H9 (cell line): ENCODE measurements at regions not wholly inside any gene's neighbourhood (a gene's known extent, or its start where the extent isn't known, plus 50 kb on each side); places are given as distances from the start of the nearest gene placed in this dataset.

Experiments used
- DNase-seq: peaks from one replicate; pipeline ENCODE4 v3.0.0-alpha.2; 2017
- H2AFZ ChIP-seq: one replicate; pipeline ENCODE4 v1.6.1; 2013; ENCODE audit warnings: mild to moderate bottlenecking, low read length, control low read depth, moderate library complexity
- H2AK5ac ChIP-seq: 2 replicates; pipeline ENCODE4 v1.6.1; 2013; ENCODE audit warnings: low read length, control low read depth, mixed read lengths; ENCODE audit not compliant: insufficient read length
- H2BK120ac ChIP-seq: one replicate; pipeline ENCODE4 v1.6.1; 2013; ENCODE audit warnings: low read depth, mild to moderate bottlenecking, low read length, control low read depth, inconsistent platforms; ENCODE audit not compliant: poor library complexity, severe bottlenecking
- H2BK12ac ChIP-seq: 2 replicates; pipeline ENCODE4 v1.6.1; 2013; ENCODE audit warnings: low read length, control low read depth, mixed read lengths, low read depth; ENCODE audit not compliant: insufficient read length
- H2BK15ac ChIP-seq: 2 replicates; pipeline ENCODE4 v1.6.1; 2013; ENCODE audit warnings: low read depth, low read length, control low read depth
- H2BK20ac ChIP-seq: one replicate; pipeline ENCODE4 v1.6.1; 2013; ENCODE audit warnings: low read depth, mild to moderate bottlenecking, low read length, control low read depth, inconsistent platforms; ENCODE audit not compliant: poor library complexity, severe bottlenecking
- H2BK5ac ChIP-seq: 2 replicates; pipeline ENCODE4 v1.6.1; 2013; ENCODE audit warnings: low read length, control low read depth, mixed read lengths; ENCODE audit not compliant: insufficient read length
- H3K14ac ChIP-seq: 2 replicates; pipeline ENCODE4 v1.6.1; 2013; ENCODE audit warnings: low read length, control low read depth; ENCODE audit not compliant: insufficient read depth
- H3K18ac ChIP-seq: 2 replicates; pipeline ENCODE4 v1.6.1; 2013; ENCODE audit warnings: low read depth, mild to moderate bottlenecking, mixed read lengths, low read length, control low read depth; ENCODE audit not compliant: insufficient read length
- H3K23ac ChIP-seq: 2 replicates; pipeline ENCODE4 v1.6.1; 2013; ENCODE audit warnings: low read length, control low read depth, mixed read lengths, low read depth; ENCODE audit not compliant: insufficient read length
- H3K23me2 ChIP-seq: 2 replicates; pipeline ENCODE4 v1.6.1; 2013; ENCODE audit warnings: low read depth, mild to moderate bottlenecking, mixed read lengths, low read length, control low read depth; ENCODE audit not compliant: insufficient read length, poor library complexity, severe bottlenecking
- H3K27ac ChIP-seq: 2 replicates; pipeline ENCODE4 v1.5.1; 2013; ENCODE audit warnings: low read length, control low read depth, mixed read lengths, low read depth; ENCODE audit not compliant: insufficient read length
- H3K27me3 ChIP-seq: 2 replicates; pipeline ENCODE4 v1.6.1; 2013; ENCODE audit warnings: low read length, control low read depth, inconsistent platforms; ENCODE audit not compliant: insufficient read depth
- H3K4ac ChIP-seq: 2 replicates; pipeline ENCODE4 v1.6.1; 2013; ENCODE audit warnings: low read depth, mild to moderate bottlenecking, control low read depth, inconsistent platforms, low read length, moderate library complexity
- H3K4me1 ChIP-seq: 2 replicates; pipeline ENCODE4 v1.6.1; 2013; ENCODE audit warnings: low read length, control low read depth, inconsistent platforms; ENCODE audit not compliant: insufficient read depth
- H3K4me2 ChIP-seq: 2 replicates; pipeline ENCODE4 v1.6.1; 2013; ENCODE audit warnings: low read length, control low read depth, mixed read lengths; ENCODE audit not compliant: insufficient read length, insufficient read depth
- H3K56ac ChIP-seq: 2 replicates; pipeline ENCODE4 v1.6.1; 2013; ENCODE audit warnings: low read depth, mild to moderate bottlenecking, mixed read lengths, low read length, control low read depth; ENCODE audit not compliant: insufficient read length
- H3K79me1 ChIP-seq: 2 replicates; pipeline ENCODE4 v1.6.1; 2013; ENCODE audit warnings: low read depth, mild to moderate bottlenecking, moderate library complexity, low read length, control low read depth, inconsistent platforms; ENCODE audit not compliant: insufficient read depth, poor library complexity, severe bottlenecking
- H3K79me2 ChIP-seq: 2 replicates; pipeline ENCODE4 v1.6.1; 2013; ENCODE audit warnings: low read length, control low read depth, inconsistent platforms; ENCODE audit not compliant: insufficient read depth
- H3K9ac ChIP-seq: 2 replicates; pipeline ENCODE4 v1.6.1; 2013; ENCODE audit warnings: low read length, control low read depth, mixed read lengths; ENCODE audit not compliant: insufficient read length; ENCODE audit errors: extremely low read depth
- H3K9me3 ChIP-seq: one replicate; pipeline ENCODE4 v1.6.1; 2013; ENCODE audit warnings: low read depth, low read length, inconsistent platforms; ENCODE audit not compliant: control insufficient read depth
- H3T11ph ChIP-seq: one replicate; pipeline ENCODE4 v1.6.1; 2013; ENCODE audit warnings: mild to moderate bottlenecking, low read length, control low read depth, inconsistent platforms
- H4K20me1 ChIP-seq: one replicate; pipeline ENCODE4 v1.6.1; 2013; ENCODE audit not compliant: control insufficient read depth, insufficient read length, insufficient read depth
- H4K5ac ChIP-seq: 2 replicates; pipeline ENCODE4 v1.6.1; 2013; ENCODE audit warnings: low read depth, mild to moderate bottlenecking, mixed read lengths, low read length, control low read depth; ENCODE audit not compliant: insufficient read length
- H4K8ac ChIP-seq: replicated peaks from 2 replicates; pipeline ENCODE4 v1.6.1; 2013; ENCODE audit warnings: low read length, control low read depth, mixed read lengths, low read depth; ENCODE audit not compliant: insufficient read length
- H4K91ac ChIP-seq: 2 replicates; pipeline ENCODE4 v1.6.1; 2013; ENCODE audit warnings: low read depth, mild to moderate bottlenecking, moderate library complexity, mixed read lengths, low read length, control low read depth; ENCODE audit not compliant: insufficient read length
- H3K27ac Mint-ChIP-seq, 3 experiments: 2 replicates in 2 of 3; 3 replicates in 1 of 3; pipeline ENCODE4 v1.8.0; 2020 to 2021; ENCODE audit warnings: mixed read lengths in 3 of 3, mild to moderate bottlenecking in 1 of 3, moderate library complexity in 1 of 3
- H3K27me3 Mint-ChIP-seq: 2 replicates; pipeline ENCODE4 v1.8.0; 2021; ENCODE audit warnings: low read depth, mild to moderate bottlenecking, moderate library complexity, mixed read lengths
- H3K36me3 Mint-ChIP-seq, 3 experiments: 2 replicates in 2 of 3; 3 replicates in 1 of 3; pipeline ENCODE4 v1.8.0; 2020 to 2021; ENCODE audit warnings: low read depth in 3 of 3, mixed read lengths in 3 of 3; ENCODE audit not compliant: insufficient read depth in 1 of 3
- H3K4me1 Mint-ChIP-seq, 2 experiments: 2 replicates each; pipeline ENCODE4 v1.8.0; 2020; ENCODE audit warnings: mixed read lengths in 2 of 2
- H3K4me3 Mint-ChIP-seq, 2 experiments: 2 replicates in 1 of 2; 3 replicates in 1 of 2; pipeline ENCODE4 v1.8.0; 2020 to 2021; ENCODE audit warnings: mild to moderate bottlenecking in 2 of 2, mixed read lengths in 2 of 2, moderate library complexity in 1 of 2
- H3K9me3 Mint-ChIP-seq, 2 experiments: 2 replicates in 1 of 2; 3 replicates in 1 of 2; pipeline ENCODE4 v1.8.0; 2020; ENCODE audit warnings: mild to moderate bottlenecking in 2 of 2, mixed read lengths in 2 of 2, moderate library complexity in 1 of 2
- CTCF ChIP-seq: fragments of 200-600 bp; sonication (generic); conservative IDR thresholded peaks from 3 replicates; pipeline ENCODE4 v1.8.0; 2021; ENCODE audit warnings: antibody characterized with exemption, mild to moderate bottlenecking
- WGBS: extraction: QIAGEN DNeasy Blood & Tissue Kit; methylation state at CpG from one replicate; pipeline ENCODE4 v1.1.7; 2013; ENCODE audit warnings: missing lambda C conversion rate, low lambda C conversion rate, mixed read lengths; ENCODE audit not compliant: insufficient read length; ENCODE audit errors: extremely low coverage; 5-methylcytosine and 5-hydroxymethylcytosine counted together

DNA sequence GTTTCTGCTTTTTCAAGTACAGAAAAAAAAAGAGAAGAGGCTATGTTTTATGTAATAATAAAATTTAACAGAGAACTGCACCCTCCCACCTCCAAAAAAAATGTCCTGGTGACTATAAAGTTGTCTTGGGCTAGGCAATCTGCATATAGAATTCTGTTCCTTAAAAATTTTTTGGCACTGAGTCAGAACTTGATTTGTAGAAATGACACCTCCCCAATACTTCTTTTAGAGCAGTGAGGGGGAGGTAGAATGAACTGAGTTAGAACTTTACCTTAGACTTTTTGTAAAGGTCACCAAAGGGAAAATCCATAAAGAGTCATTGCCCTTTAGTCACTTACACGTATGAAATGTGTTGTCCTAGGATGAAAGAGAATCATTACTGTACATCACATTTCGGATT lies 80.0 kb downstream of the BTG1 start:
- no peak overlapping the region for H3K23ac ChIP-seq
- no peaks in the 10 kb centered on the region for H4K20me1 ChIP-seq
- no peak for DNase-seq
- Mint-ChIP-seq H3K9me3 (no peaks in the 10 kb centered on the region; a peak in 1 of 5 replicates), H3K4me1 (peaks cover 19 to 20% of the 10 kb centered on the region in 2 experiments), H3K36me3 (no peaks in the 10 kb centered on the region), H3K27ac (no peak overlapping the region), H3K27me3 (no peaks in the 10 kb centered on the region), H3K4me3 (no peak overlapping the region)
- no peaks in the 10 kb centered on the region for H3K9me3 ChIP-seq
- H2BK15ac ChIP-seq: no peak overlapping the region
- no peaks in the 10 kb centered on the region for H3K23me2 ChIP-seq
- H3K4me2 ChIP-seq: no peak overlapping the region
- H4K8ac ChIP-seq: no peak overlapping the region
- no peaks in the 10 kb centered on the region for H3K79me2 ChIP-seq
- H3K9ac ChIP-seq: no peak overlapping the region
- no peak overlapping the region for H2BK5ac ChIP-seq
- H3K56ac ChIP-seq: no peak overlapping the region
- H3K18ac ChIP-seq: no peak overlapping the region
- no peak overlapping the region for H2BK12ac ChIP-seq
- H4K91ac ChIP-seq: no peak overlapping the region
- TF ChIP-seq CTCF: no peak
- H3K4me1 ChIP-seq: no peaks in the 10 kb centered on the region
- no peak overlapping the region for H2BK20ac ChIP-seq
- H2AK5ac ChIP-seq: no peak overlapping the region
- no peak overlapping the region for H4K5ac ChIP-seq
- WGBS: no CpG with 5 or more reads among the region's 2 CpGs
- no peak overlapping the region for H3K4ac ChIP-seq
- H3T11ph ChIP-seq: no peak overlapping the region
- no peak overlapping the region for H2AFZ ChIP-seq
- H2BK120ac ChIP-seq: no peak overlapping the region
- no peak overlapping the region for H3K27ac ChIP-seq
- H3K14ac ChIP-seq: no peak overlapping the region
- H3K27me3 ChIP-seq: no peaks in the 10 kb centered on the region
- no peaks in the 10 kb centered on the region for H3K79me1 ChIP-seq
